HG03457 (cell line): ENCODE measurements at regions not wholly inside any gene's neighbourhood (a gene's known extent, or its start where the extent isn't known, plus 50 kb on each side); places are given as distances from the start of the nearest gene placed in this dataset.
"Not testable (repeated sequence)": the region's sequence is repeated elsewhere in the genome, so short reads cannot be mapped to it uniquely, and the experiment has no call there.

ENCODE experiments used
- ATAC-seq: cut with Tn5 transposase; IDR thresholded peaks from one replicate; pipeline ENCODE4 v1.9.1; 2021; ENCODE audit warnings: moderate number of reproducible peaks; ENCODE audit not compliant: unreplicated experiment

DNA sequence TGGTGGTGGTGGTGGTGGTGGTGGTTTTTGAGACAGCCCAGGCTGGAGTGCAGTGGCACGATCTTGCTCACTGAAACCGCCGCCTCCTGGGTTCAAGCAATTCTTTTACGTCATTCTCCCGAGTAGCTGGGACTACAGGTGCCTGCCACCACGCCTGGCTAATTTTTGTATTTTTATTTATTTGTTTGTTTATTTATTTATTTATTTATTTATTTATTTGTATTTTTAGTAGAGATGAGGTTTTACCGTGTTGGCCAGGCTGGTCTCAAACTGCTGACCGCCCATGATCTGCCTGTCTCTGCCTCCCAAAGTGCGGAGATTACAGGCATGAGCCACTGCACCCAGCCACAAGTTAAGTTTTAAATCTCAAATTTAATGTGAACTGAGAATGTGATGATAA lies 126.5 kb downstream of the PCDH18 start:
- not testable (repeated sequence) for ATAC-seq

DNA sequence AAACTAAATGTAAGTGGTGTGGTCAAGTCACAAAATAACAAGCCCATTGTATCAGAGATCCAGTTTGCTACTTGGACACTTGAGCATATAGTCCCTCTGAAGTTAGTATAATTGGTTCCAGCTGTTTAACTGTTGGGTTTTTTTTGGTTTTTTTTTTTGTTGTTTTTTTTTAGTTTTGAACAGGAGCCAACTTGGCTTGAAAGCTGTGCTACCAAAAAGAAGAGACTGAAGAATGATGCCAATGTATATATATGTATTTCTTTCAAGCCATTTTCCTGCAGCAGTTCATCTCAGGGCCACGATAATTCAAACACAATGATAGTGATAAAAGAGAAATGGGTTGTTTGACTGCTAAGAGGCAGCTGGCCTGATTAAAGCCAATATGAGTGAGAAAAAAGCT lies 138.3 kb downstream of the PCDH18 start:
- ATAC-seq = no peak

DNA sequence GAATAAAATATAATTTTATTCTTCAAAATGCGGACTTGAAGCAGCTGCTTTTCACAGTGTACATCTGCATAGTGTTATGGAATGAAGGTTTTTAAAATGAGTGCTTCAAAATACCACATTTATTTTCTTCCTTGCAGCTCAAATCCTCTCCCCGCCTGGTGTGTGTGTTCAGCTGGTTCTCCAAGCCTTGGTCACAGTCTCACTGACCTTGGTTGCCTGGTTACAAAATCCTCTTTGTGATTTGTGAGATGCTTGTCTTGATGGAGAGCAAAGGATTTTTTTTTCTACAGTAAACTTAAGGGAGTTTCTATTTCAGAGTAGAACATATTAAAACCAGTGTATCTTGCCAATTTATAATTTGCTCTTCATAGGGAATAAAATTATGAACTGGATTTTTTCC lies 139.2 kb downstream of the PCDH18 start:
- no peak for ATAC-seq

DNA sequence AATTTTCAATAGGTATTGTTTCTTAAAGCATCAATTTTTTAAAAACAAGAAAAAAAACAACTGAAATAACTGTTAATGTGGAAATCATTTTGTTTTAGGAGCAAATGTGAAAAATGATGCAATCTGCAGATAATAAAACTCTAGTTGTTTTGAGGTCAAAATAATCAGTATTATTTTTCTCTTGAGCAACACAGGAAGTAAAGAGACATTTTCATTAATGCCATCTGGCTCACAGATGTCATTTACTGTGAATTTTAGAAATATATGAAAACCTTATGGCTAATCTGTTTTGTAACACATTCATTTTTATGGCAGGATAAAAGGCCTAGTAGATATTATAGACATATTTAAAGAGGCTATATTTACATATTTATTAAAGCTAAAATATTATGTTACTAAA lies 141.6 kb downstream of the PCDH18 start:
- no peak for ATAC-seq

DNA sequence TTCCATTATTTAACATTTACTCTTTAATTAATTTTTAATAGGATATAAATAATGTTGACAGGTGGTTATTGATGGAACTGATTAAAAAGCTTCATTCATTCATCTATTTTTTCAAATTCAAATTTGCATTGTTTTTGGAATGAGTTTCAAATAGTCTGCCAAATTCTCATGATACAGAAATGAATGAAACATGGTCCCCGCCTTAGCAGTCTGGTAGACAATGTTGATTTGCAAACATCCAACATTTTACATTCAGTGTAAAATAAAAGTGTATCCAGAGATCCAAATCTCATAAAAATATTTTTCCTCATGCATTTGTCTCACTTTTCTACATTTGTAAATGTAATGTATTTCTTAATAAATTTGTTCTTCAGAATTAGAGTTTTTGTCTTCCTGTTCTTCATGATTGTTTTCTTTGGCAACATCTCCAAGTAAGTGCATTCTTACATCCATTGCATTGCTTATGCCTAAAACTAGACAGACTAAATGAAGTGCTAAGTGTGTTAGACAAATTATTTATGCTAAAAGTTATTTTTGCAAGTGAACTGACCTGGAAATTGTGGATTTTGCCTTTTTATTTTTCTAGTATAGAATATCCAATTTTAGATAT lies 142.3 kb downstream of the PCDH18 start:
- no peak for ATAC-seq

DNA sequence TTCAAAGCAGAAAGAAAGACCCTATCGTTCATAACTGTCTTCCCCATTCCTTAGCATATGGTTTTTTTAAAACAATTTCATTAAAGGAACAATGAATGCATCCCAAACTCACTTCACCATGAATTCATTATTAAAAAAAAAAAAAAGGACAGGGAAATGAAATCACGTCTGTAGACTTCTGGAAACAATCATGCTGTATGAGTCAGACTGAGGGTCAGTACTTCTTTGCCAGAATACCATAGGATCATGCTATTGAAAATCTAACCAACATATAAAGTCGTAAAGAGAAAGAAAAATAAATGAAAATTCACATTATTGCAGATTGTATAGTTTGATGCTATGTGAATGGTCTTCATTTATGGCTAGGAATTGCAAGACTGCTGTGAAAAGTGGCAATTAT lies 144.4 kb downstream of the PCDH18 start:
- ATAC-seq = no peak

DNA sequence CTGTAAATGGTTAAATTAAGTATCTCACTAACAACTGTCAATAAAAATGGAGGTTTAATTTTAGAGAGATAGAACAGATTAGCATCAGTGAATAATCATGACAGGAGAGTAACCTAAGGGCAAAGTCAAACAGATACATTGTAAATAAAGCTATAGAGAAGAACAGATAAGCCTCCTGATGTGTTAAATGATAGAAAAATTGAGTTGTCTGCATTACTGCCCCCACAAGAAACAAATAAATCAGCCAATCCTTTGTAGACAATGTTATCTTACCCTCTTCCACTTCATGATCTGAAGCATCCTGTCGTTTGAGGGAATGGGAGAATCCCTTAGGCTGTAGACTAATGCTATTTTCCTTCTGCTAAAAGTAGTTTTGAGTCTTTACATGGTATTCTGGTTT lies 147.8 kb downstream of the PCDH18 start:
- ATAC-seq = no peak

DNA sequence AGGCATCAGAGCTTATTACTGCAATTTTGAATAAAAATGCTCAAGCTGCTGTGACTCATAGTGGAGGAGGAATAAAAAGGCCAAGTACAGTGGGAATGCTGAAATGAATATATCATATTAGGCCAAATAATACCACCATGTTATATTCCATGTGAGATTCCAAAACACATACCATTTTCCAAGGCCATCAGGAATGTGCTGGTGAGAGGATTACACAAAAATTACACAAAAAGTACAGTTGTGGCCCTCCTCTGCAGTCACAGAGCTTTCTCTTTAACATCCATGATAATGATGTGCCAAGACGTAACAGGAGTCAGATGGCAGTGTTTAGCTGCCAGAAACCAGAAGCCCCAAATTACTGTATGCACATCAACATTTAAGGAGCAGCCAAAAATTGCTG lies 153.5 kb downstream of the PCDH18 start:
- no peak for ATAC-seq

DNA sequence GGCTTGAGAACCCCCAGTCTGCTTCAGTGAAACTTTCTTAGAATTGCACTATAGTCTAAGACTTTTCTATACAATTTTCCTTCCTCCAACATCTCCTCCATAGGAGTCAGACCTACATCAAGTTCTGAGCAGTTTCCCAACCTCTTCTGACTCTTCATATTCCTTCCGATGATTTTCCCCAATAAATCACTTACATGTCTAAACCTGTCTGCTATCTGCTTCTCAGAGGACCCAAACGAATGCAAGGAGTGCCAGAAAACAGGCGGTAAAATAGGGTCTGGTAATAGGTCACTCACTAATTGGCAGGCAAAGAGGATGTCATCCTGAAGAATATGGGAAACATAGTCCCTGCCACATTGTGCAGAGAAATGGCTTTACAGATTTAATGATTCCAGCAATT lies 153.9 kb downstream of the PCDH18 start:
- ATAC-seq = no peak

DNA sequence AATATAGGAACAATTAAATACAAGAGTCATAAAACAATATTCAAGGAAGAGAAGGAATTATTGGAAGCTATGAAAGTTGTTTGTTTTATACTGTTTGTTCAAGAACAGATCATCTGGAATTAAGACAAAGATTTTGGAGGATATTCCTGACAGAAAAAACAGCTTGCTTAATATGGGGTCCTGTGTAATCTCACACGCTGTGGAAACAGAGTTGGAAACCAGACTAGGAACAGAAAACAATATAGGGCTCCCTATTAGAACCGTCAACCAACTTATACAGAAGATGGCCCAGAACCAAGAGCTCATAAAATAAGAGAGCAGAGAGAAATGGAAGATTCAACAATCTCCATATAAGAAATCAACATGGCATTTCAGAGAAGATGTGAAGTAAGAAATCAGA lies 156.0 kb downstream of the PCDH18 start:
- ATAC-seq = no peak

DNA sequence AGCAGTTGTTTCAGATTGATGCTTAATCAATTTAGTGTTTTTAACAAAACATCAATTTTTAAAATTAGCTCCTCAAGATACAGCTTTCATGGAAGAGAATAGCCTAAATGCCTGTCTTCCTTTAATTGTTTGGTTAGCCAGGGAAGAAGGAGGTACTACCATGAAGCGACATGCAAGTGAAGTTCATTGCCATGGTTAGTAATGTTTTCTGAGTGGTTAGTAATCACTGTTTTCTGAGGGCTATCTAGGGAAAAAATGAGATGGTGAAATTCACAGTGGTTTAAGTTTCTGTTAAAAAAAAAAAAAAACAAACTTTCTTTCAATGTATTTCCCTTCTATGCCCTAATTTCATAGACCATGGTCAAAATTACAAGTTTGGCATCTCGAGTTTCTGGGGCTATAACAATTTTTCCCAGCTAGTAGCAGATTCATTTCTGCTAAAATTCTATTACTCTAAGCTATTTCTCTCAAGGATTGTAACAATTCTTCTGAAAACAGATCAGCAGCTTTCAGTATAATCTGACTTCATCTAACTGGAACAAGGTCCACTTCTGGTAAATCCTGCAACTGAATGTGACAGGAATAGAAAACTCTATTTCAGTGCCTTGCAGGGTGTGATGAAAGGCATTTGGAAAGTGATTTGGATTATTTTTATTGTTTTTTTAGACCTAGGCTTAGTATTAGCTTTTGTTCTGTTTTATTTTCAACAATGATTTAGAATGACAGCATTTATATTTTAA lies 157.0 kb downstream of the PCDH18 start:
- ATAC-seq = no peak

DNA sequence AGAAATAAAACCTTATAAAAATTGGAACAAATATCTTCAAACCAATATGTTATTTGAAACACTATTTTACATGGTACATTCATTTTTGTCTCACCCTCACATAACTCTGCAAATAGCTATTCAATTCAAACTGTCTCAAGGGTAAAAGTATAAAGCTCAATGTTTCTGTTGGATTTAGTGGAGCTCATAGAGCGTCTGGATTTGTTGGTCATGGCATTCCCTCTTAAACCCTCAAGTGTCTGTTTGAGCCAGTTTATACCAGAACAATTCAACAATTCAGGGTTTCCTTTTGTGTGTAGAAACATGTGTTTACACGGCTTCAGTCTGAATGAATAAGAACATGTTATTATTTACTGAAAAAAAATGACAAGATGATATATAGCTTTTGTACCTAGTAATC lies 161.6 kb downstream of the PCDH18 start:
- no peak for ATAC-seq

DNA sequence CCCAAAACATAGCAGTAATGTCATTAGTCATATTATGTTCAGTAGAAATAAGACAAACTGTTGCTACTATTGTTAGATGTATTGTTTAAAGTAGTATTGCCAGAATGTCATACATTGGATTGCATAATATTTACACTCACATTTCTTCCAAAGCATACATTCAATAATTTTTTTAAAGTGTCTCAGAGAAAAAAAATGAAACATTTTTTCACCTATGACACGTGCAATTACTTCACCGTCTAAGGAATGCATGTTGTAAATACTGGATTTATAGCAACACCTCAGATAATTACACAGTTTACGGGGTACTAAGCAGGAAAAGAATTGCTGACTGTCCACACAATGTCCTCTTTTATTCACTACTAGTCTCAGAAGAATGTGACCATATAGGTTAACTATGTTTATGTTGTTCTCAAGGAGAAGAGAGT lies 162.1 kb downstream of the PCDH18 start:
- ATAC-seq = no peak

DNA sequence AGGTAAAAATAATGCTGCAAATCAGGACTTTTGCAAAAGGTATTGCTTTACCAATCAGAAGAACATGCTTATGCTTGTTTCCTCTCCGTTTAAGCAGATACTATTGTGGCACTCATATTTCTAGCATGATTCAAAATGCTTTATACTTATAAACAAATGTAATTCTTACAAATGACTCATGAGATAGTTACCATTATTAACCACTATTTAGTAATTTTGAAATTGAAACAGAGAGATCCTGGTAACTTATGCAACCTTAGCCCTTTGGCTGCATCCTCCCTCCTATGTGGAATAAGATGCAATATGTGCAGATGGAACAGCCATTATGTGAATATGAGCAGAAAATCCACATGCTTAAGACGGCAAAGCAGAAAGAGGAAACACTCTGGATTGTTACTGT lies 164.7 kb downstream of the PCDH18 start:
- no peak for ATAC-seq

DNA sequence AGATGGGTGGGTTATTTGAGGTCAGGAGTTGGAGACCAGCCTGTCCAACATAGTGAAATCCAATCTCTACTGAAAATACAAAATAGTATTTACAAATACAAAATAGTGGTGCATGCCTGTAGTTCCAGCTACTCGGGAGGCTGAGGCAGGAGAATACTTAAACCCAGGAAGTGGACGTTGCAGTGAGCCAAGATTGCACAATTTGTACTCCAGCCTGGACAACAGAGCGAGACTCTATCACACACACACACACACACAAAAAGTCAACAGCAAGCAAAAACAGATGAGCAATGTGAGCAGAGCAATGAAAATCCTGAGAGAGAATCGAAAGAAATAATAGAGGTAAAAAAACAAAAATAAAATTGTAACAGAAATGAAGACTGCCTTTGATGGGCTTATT lies 168.8 kb downstream of the PCDH18 start:
- no peak for ATAC-seq

DNA sequence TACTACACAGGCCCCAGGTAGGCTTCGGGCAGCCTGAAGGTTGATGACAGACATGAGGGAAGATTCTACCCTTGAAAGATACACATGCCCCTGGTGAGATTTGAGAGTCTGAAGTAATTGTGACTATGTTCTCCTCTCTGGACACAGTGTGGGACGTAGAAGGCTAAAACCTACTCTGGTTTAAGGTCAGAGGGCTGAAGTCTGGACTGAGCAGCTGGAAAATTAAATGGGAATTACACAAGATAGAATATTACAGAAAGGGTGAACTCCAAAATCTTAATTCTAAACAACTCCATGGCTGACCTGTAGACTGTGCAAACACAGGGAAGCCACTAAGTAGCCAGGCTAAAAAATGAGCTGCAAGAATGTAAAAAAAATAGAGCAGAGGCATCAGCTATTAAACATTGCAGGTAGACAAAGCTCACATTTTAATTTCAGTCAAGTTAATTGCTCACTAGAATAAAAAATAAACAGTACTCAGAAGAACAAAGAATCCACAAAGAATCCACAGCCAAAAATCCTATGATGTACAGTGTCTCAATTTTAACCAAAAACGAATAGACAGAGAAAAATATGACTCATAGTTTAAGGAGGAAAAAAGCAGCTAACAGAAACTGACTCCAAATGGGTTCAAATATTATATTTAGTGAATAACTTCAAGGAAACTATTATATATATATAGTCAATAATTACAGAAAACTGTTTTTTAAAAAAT lies 170.4 kb downstream of the PCDH18 start:
- ATAC-seq = no peak

DNA sequence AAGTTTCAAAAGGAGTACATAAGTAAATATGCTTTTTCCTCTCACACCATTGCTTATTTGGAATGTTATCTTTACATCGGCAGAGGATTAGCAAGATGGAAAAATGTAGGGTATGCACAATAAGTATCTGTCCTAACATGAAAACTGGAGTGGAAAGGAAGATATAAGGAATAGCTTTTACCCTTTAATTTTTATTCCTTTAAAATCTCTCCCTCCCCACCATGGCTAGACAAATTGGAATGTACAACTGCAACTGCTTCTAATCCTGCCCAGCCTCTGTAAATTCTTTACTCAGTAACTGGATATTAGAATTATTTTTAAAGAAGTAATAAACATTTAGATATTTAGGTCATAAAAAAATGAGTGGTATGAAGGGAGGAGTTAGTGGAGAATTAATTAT lies 171.5 kb downstream of the PCDH18 start:
- no peak for ATAC-seq

DNA sequence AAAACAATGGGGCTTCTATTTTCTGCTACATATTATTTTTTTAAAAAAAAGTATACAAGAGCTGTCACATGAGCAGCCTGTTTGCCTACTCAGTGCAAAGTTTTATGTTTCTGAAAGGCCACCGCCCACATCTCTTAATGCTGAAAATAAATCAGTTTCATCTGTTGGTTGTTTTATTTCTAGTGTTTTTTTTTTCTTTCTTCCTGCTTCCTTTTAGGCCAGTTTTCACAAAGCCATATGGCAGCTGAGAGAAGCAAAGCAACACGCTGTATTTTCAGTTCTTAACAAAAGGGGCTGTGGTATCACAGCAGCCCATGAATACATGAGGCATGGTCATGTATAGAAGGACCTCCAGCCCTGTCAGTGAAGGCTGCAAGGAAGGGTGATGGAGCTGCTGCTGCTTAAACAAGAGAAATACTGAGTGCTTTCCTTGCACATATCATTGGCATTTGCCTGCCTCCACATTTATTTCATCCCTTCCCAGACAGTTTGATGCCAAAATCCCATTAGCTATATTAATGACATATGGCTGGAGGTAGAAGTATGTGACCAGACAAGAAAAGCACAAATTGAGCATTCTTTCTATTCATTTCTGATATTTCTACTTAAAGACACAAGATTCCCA lies 172.5 kb downstream of the PCDH18 start:
- no peak for ATAC-seq

DNA sequence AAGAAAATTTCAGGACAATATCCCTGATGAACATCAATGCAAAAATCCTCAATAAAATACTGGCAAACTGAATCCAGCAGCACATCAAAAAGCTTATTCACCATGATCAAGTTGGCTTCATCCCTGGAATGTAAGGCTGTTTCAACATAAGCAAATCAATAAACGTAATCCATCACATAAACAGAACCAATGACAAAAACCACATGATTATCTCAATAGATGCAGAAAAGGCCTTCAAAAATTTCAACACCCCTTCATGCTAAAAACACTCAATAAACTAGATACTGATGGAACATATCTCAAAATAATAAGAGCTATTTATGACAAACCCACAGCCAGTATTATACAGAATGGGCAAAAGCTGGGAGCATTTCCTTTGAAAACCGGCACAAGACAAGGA lies 177.7 kb downstream of the PCDH18 start:
- ATAC-seq = not testable (repeated sequence)

DNA sequence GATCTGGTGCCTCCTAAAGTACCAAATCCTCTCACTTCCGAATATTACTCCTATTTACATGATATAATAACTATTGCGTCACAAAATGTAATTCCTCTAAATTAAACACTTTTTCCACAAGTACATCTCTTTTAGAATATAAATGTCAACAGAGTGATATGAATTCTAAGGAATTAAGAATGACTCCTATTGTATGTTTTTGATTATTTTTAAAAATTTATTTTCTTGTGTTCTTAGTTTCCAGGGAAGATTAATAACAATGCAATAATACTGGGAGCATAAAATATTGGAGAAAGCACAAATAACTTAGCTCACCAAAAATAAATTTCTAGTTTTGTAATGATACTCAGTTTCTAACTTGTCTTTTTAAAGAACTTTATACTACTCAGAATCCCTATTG lies 184.9 kb downstream of the PCDH18 start:
- ATAC-seq = no peak

DNA sequence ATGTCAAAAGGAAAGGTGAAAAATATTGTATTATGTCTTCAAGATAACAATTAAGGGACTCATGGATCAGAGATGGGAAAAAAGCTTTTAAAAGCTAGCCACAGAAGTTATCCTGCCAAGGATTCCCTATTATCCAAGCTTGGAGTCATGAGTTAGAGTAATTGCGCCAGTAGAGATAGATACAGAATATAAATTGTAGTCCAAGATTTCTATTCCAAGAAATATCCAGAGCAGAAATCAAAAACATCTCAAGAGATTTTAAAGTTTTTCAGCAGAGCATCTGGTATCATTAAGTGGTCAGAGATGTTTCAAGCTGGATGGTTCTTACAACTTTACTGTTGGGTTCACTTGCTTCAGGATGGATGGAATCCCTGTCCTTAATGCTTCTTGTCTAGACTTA lies 186.7 kb downstream of the PCDH18 start:
- no peak for ATAC-seq

DNA sequence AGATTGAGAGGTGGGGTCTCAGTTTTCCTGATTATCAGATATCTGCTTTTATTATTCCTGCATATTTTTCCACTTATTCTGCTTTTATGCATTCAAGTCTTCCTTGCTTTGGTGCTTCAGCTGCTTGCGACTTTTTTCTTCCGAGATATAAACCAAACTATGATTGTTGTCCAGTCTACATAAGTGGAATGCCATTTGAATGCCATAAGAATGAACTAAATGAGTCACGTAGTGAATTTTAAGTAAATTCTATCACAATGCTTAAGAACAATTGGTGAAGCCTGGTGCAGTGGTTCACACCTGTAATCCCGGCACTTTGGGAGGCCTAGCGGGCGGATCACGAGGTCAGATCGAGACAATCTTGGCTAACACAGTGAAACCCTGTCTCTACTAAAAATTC lies 189.1 kb downstream of the PCDH18 start:
- no peak for ATAC-seq
